Right hindlimb (tissue), 1 donor: ENCODE measurements at regions not wholly inside any gene's neighbourhood (a gene's known extent, or its start where the extent isn't known, plus 50 kb on each side); places are given as distances from the start of the nearest gene placed in this dataset.
A peak's percentile ranks its signal among the peaks of the same experiment; 100 is the strongest.

ENCODE experiments used
- DNase-seq: peaks from one replicate; pipeline ENCODE4 v3.0.0-alpha.2; 2018

- DNase-seq, result peak; percentile 88
Measured at GRCh38 chr2:222993920-222994650, 57.9 kb upstream of the KCNE4 start.

GRCh38 chr2:222998459-222998858 lies 53.5 kb upstream of the KCNE4 start:
- no peak for DNase-seq

- no peak for DNase-seq
Measured at GRCh38 chr2:223000872-223001796, 50.9 kb upstream of the KCNE4 start.

- no peak for DNase-seq
Measured at GRCh38 chr2:223001797-223002175, 50.2 kb upstream of the KCNE4 start.
